ENCODE measurements at regions not wholly inside any gene's neighbourhood (a gene's known extent, or its start where the extent isn't known, plus 50 kb on each side); places are given as distances from the start of the nearest gene placed in this dataset.

GRCh38 chr18:42164556-42164955 lies 209.5 kb downstream of the PIK3C3 start:
- Histone ChIP-seq H3K4me3 (no peak overlapping the region), H3K9ac (ENCODE audit: insufficient read depth in 1 of 2, low read depth in 2 of 2, low read length in 2 of 2) (no peak overlapping the region), H2AFZ (ENCODE audit: low read depth, low read length) (no peak overlapping the region), H3K27me3 (ENCODE audit: control insufficient read depth in 2 of 2, insufficient read depth in 2 of 2, low read length in 2 of 2) (no peaks in the 10 kb centered on the region), H3K36me3 (ENCODE audit: control insufficient read depth, insufficient read depth, low read length) (no peaks in the 10 kb centered on the region), H3K27ac (ENCODE audit: extremely low read depth, low read depth, low read length) (no peak overlapping the region), H3K79me2 (ENCODE audit: control insufficient read depth, insufficient read depth, low read length) (no peaks in the 10 kb centered on the region), H4K20me1 (replicated peaks; ENCODE audit: control insufficient read depth, insufficient read depth, low read length) (no peaks in the 10 kb centered on the region), H3K4me2 (ENCODE audit: insufficient read depth, low read length) (no peak overlapping the region), H3K9me1 (ENCODE audit: control insufficient read depth, insufficient read depth, low read length) (no peaks in the 10 kb centered on the region), H3K4me1 (replicated peaks in 1 of 2; ENCODE audit: control insufficient read depth in 2 of 2, insufficient read depth in 2 of 2, low read length in 2 of 2) (no peaks in the 10 kb centered on the region), H3K9me3 (replicated peaks; ENCODE audit: control insufficient read depth, insufficient read depth, low read depth, low read length) (no peaks in the 10 kb centered on the region)
- no TSS peak for BruUV-seq (replicated peaks)
- ChIA-PET POLR2A (no interaction called here), CTCF (ENCODE audit: low intra/inter-chr PET ratio) (no interaction called here)
- no peak for FAIRE-seq
- no peak for ATAC-seq
- in situ Hi-C loops (cut with MboI), result no loop called here
- 0% methylated on average over 1 of the region's 1 CpG for WGBS (ENCODE audit: insufficient coverage, low coverage, missing lambda C conversion rate)
- intact Hi-C loops (cut with micrococcal nuclease), result no loop called here
- no peak for DNase-seq (ENCODE audit: extremely low read depth in 1 of 4, low spot score in 3 of 4)
- TF ChIP-seq GATAD2B (IDR thresholded peaks at IDR 0.05; ENCODE audit: borderline replicate concordance) (no peak), ARID2 (IDR thresholded peaks at IDR 0.05) (no peak), ZFP91 (CRISPR knock-in tag; IDR thresholded peaks at IDR 0.05) (no peak), TAF7 (tag; IDR thresholded peaks at IDR 0.05) (no peak), CREM (IDR thresholded peaks at IDR 0.05; ENCODE audit: low read depth) (no peak), FOXK1 (CRISPR knock-in tag; IDR thresholded peaks at IDR 0.05; ENCODE audit: borderline replicate concordance) (no peak), MYC (IDR thresholded peaks at IDR 0.05; ENCODE audit: low read depth, low read length) (no peak), MYC (CRISPR knock-in tag; IDR thresholded peaks at IDR 0.05; ENCODE audit: borderline replicate concordance, low read depth) (no peak), SP2 (IDR thresholded peaks at IDR 0.05; ENCODE audit: extremely low read depth, low read depth, low read length, poor library complexity, severe bottlenecking) (no peak), BACH1 (tag; IDR thresholded peaks at IDR 0.05) (no peak), ZKSCAN8 (CRISPR knock-in tag; IDR thresholded peaks at IDR 0.05) (no peak), SMAD3 (CRISPR knock-in tag; conservative IDR thresholded peaks at IDR 0.05) (no peak), PRPF4 (IDR thresholded peaks at IDR 0.05; ENCODE audit: insufficient read depth, low read depth, low read length, poor library complexity, severe bottlenecking) (no peak), ZNF12 (CRISPR knock-in tag; IDR thresholded peaks at IDR 0.05) (no peak)
- TF ChIP-seq, protein P1, sequence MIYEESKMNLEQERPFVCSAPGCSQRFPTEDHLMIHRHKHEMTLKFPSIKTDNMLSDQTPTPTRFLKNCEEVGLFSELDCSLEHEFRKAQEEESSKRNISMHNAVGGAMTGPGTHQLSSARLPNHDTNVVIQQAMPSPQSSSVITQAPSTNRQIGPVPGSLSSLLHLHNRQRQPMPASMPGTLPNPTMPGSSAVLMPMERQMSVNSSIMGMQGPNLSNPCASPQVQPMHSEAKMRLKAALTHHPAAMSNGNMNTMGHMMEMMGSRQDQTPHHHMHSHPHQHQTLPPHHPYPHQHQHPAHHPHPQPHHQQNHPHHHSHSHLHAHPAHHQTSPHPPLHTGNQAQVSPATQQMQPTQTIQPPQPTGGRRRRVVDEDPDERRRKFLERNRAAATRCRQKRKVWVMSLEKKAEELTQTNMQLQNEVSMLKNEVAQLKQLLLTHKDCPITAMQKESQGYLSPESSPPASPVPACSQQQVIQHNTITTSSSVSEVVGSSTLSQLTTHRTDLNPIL (CRISPR knock-in tag; IDR thresholded peaks at IDR 0.05), result no peak
- TF ChIP-seq, protein P2, sequence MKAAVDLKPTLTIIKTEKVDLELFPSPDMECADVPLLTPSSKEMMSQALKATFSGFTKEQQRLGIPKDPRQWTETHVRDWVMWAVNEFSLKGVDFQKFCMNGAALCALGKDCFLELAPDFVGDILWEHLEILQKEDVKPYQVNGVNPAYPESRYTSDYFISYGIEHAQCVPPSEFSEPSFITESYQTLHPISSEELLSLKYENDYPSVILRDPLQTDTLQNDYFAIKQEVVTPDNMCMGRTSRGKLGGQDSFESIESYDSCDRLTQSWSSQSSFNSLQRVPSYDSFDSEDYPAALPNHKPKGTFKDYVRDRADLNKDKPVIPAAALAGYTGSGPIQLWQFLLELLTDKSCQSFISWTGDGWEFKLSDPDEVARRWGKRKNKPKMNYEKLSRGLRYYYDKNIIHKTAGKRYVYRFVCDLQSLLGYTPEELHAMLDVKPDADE (conservative IDR thresholded peaks at IDR 0.05; ENCODE audit: control insufficient read depth, low read depth, low read length), result no peak
